Vagina (tissue), 2 donors: ENCODE measurements at regions not wholly inside any gene's neighbourhood (a gene's known extent, or its start where the extent isn't known, plus 50 kb on each side); places are given as distances from the start of the nearest gene placed in this dataset.
"Not testable (repeated sequence)": the region's sequence is repeated elsewhere in the genome, so short reads cannot be mapped to it uniquely, and the experiment has no call there.

ENCODE experiments used
- POLR2A ChIP-seq, 2 donors: fragments of 450-650 bp; IDR thresholded peaks; one replicate each; pipeline ENCODE4 v1.6.1; 2017; ENCODE audit warnings: antibody characterized with exemption in 2 of 2, mild to moderate bottlenecking in 2 of 2, moderate library complexity in 2 of 2
- POLR2AphosphoS5 ChIP-seq, 2 donors: sonication (generic); formaldehyde crosslinking; IDR thresholded peaks; one replicate each; pipeline ENCODE4 v1.9.0; 2017; ENCODE audit warnings: antibody characterized with exemption in 2 of 2, mild to moderate bottlenecking in 2 of 2, low read depth in 1 of 2; ENCODE audit not compliant: insufficient read depth in 1 of 2
- TF ChIP-seq, protein P1 (sequence below), 3 experiments: fragments of 450-650 bp in 2 of 3; fragments of 200-600 bp in 1 of 3; sonication (generic) in 1 of 3; IDR thresholded peaks; one replicate each; pipeline ENCODE4 v1.5.1; 2017 to 2019; ENCODE audit warnings: antibody characterized with exemption in 3 of 3, mild to moderate bottlenecking in 2 of 3, moderate library complexity in 2 of 3

DNA sequence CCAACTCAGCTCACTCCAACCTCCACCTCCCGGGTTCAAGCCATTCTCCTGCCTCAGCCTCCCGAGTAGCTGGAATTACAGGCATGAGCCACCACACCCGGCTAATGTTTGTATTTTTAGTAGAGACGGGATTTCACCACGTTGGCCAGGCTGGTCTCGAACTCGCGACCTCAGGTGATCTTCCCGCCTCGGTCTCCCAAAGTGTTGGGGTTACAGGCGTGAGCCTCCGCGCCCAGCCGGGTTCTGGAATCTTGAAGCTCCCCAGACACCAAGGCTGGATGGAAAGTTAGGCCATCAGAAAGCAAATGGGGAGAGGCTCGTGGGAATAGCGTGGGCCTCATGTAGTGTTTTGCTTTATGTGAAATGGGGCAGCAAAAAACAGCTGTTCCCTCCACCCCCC, 81.0 kb upstream of the PPP2R3B start:
- TF ChIP-seq POLR2A (IDR thresholded peaks at IDR 0.05); POLR2AphosphoS5 (IDR thresholded peaks at IDR 0.05; ENCODE audit: insufficient read depth in 1 of 2, low read depth in 1 of 2): not testable (repeated sequence)
- TF ChIP-seq, protein P1, sequence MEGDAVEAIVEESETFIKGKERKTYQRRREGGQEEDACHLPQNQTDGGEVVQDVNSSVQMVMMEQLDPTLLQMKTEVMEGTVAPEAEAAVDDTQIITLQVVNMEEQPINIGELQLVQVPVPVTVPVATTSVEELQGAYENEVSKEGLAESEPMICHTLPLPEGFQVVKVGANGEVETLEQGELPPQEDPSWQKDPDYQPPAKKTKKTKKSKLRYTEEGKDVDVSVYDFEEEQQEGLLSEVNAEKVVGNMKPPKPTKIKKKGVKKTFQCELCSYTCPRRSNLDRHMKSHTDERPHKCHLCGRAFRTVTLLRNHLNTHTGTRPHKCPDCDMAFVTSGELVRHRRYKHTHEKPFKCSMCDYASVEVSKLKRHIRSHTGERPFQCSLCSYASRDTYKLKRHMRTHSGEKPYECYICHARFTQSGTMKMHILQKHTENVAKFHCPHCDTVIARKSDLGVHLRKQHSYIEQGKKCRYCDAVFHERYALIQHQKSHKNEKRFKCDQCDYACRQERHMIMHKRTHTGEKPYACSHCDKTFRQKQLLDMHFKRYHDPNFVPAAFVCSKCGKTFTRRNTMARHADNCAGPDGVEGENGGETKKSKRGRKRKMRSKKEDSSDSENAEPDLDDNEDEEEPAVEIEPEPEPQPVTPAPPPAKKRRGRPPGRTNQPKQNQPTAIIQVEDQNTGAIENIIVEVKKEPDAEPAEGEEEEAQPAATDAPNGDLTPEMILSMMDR (IDR thresholded peaks at IDR 0.05) = not testable (repeated sequence)
